IMR-90 (cell line): ENCODE measurements at regions not wholly inside any gene's neighbourhood (a gene's known extent, or its start where the extent isn't known, plus 50 kb on each side); places are given as distances from the start of the nearest gene placed in this dataset.

ENCODE experiments used
- ATAC-seq: fragments of 200-7000 bp; cut with Tn5 transposase; 2 replicates; pipeline ENCODE4 v1.9.1; 2020; ENCODE audit warnings: low read depth, mild to moderate bottlenecking, moderate library complexity
- BruUV-seq: library from RNA; stranded (reverse); fragments of 400-500 nt; replicated peaks from 2 replicates; lab custom pipeline; 2021; lab: Mats Ljungman, UMichigan
- CTCF ChIA-PET: fragments of 300-600 bp; formaldehyde crosslinking; extraction: SDS; loops from one replicate; lab custom pipeline; 2021; ENCODE audit warnings: antibody characterized with exemption; lab: Yijun Ruan, JAX
- POLR2A ChIA-PET: fragments of 300-600 bp; sonication (Branson Sonifier 250); formaldehyde crosslinking; loops from one replicate; lab custom pipeline; 2022; ENCODE audit warnings: antibody characterized with exemption; ENCODE audit not compliant: unreplicated experiment; lab: Charles Lee
- DNase-seq: peaks from one replicate; pipeline ENCODE4 v3.0.0; 2013
- H2AFZ ChIP-seq: replicated peaks from 2 replicates; pipeline ENCODE3; 2013; ENCODE audit warnings: low read length, mild to moderate bottlenecking; ENCODE audit not compliant: poor library complexity
- H2AK5ac ChIP-seq: 2 replicates; pipeline ENCODE4 v1.6.1; 2013; ENCODE audit warnings: low read depth, low read length, inconsistent platforms
- H2AK9ac ChIP-seq: replicated peaks from 2 replicates; pipeline ENCODE3; 2013; ENCODE audit warnings: mild to moderate bottlenecking, low read depth, low read length, moderate library complexity; ENCODE audit not compliant: poor library complexity
- H2BK120ac ChIP-seq: 2 replicates; pipeline ENCODE4 v1.6.1; 2013; ENCODE audit warnings: low read depth, low read length, inconsistent platforms
- H2BK15ac ChIP-seq: 3 replicates; pipeline ENCODE4 v1.6.1; 2013; ENCODE audit warnings: low read depth, low read length, inconsistent platforms
- H2BK20ac ChIP-seq: 2 replicates; pipeline ENCODE4 v1.6.1; 2013; ENCODE audit warnings: low read depth, mild to moderate bottlenecking, inconsistent platforms, low read length, moderate library complexity
- H2BK5ac ChIP-seq: 2 replicates; pipeline ENCODE4 v1.6.1; 2013; ENCODE audit warnings: mild to moderate bottlenecking, low read depth, low read length, inconsistent platforms; ENCODE audit not compliant: poor library complexity, severe bottlenecking
- H3K14ac ChIP-seq: replicated peaks from 2 replicates; pipeline ENCODE4 v1.6.1; 2013; ENCODE audit warnings: low read depth, low read length, inconsistent platforms
- H3K18ac ChIP-seq: 2 replicates; pipeline ENCODE4 v1.6.1; 2013; ENCODE audit warnings: low read depth, low read length, control low read depth
- H3K23ac ChIP-seq: 2 replicates; pipeline ENCODE4 v1.6.1; 2013; ENCODE audit warnings: low read depth, low read length, inconsistent platforms
- H3K27ac ChIP-seq: 2 replicates; pipeline ENCODE4 v1.5.1; 2013; ENCODE audit warnings: mild to moderate bottlenecking, control low read depth, low read length; ENCODE audit not compliant: insufficient read depth
- H3K27me3 ChIP-seq: 2 replicates; pipeline ENCODE4 v1.6.1; 2013; ENCODE audit warnings: low read length; ENCODE audit not compliant: control insufficient read depth, insufficient read depth
- H3K36me3 ChIP-seq: 2 replicates; pipeline ENCODE4 v1.6.1; 2013; ENCODE audit warnings: low read length, mixed read lengths; ENCODE audit not compliant: control insufficient read depth, insufficient read depth
- H3K4ac ChIP-seq: 2 replicates; pipeline ENCODE4 v1.6.1; 2013; ENCODE audit warnings: low read depth, low read length, inconsistent platforms
- H3K4me1 ChIP-seq: 2 replicates; pipeline ENCODE4 v1.6.1; 2013; ENCODE audit warnings: low read length, mixed read lengths; ENCODE audit not compliant: control insufficient read depth, insufficient read depth
- H3K4me2 ChIP-seq: 2 replicates; pipeline ENCODE4 v1.6.1; 2013; ENCODE audit warnings: low read depth, mild to moderate bottlenecking, control low read depth, low read length, moderate library complexity
- H3K4me3 ChIP-seq: 2 replicates; pipeline ENCODE4 v1.5.1; 2013; ENCODE audit warnings: low read depth, mild to moderate bottlenecking, control low read depth, low read length, moderate library complexity; ENCODE audit not compliant: insufficient read depth
- H3K56ac ChIP-seq: 2 replicates; pipeline ENCODE4 v1.6.1; 2013; ENCODE audit warnings: low read length, inconsistent platforms; ENCODE audit not compliant: insufficient read depth; ENCODE audit errors: extremely low read depth
- H3K79me1 ChIP-seq, 2 experiments: 2 replicates each; pipeline ENCODE4 v1.6.1; 2013; ENCODE audit warnings: low read length in 2 of 2, inconsistent platforms in 1 of 2, low read depth in 1 of 2
- H3K9ac ChIP-seq: 2 replicates; pipeline ENCODE4 v1.6.1; 2013; ENCODE audit warnings: low read depth, low read length, control low read depth
- H3K9me1 ChIP-seq: 2 replicates; pipeline ENCODE4 v1.6.1; 2013; ENCODE audit warnings: low read length, inconsistent platforms; ENCODE audit not compliant: insufficient read depth
- H3K9me3 ChIP-seq: 2 replicates; pipeline ENCODE4 v1.6.1; 2013; ENCODE audit warnings: low read length; ENCODE audit not compliant: control insufficient read depth, insufficient read depth
- H4K20me1 ChIP-seq: 2 replicates; pipeline ENCODE4 v1.6.1; 2013; ENCODE audit warnings: low read length, inconsistent platforms; ENCODE audit not compliant: insufficient read depth
- H4K5ac ChIP-seq: 2 replicates; pipeline ENCODE4 v1.6.1; 2013; ENCODE audit warnings: mild to moderate bottlenecking, low read depth, low read length, control low read depth
- H4K8ac ChIP-seq, 2 experiments: 2 replicates each; pipeline ENCODE4 v1.6.1; 2013; ENCODE audit warnings: low read depth in 2 of 2, low read length in 2 of 2, control low read depth in 1 of 2, inconsistent platforms in 1 of 2
- H4K91ac ChIP-seq: 2 replicates; pipeline ENCODE4 v1.6.1; 2013; ENCODE audit warnings: low read depth, low read length, inconsistent platforms; ENCODE audit not compliant: insufficient read depth
- NFE2L2 ChIP-seq: fragments of 150-350 bp; IDR thresholded peaks from 2 replicates; pipeline ENCODE4 v1.6.1; 2016; ENCODE audit warnings: low read depth, mild to moderate bottlenecking, low read length
- RFX5 ChIP-seq: IDR thresholded peaks from 2 replicates; pipeline ENCODE4 v1.8.0; 2012; ENCODE audit warnings: low read depth, mild to moderate bottlenecking, low read length, moderate library complexity
- SMC3 ChIP-seq: fragments of 150-350 bp; IDR thresholded peaks from 2 replicates; pipeline ENCODE4 v1.6.1; 2016; ENCODE audit warnings: low read depth, mild to moderate bottlenecking, antibody characterized with exemption, low read length, moderate library complexity
- WGBS, 2 experiments: methylation state at CpG; one replicate each; pipeline versions ENCODE4 v1.1.5 to v1.1.7; 2013; ENCODE audit warnings: missing lambda C conversion rate in 2 of 2; ENCODE audit not compliant: insufficient read length in 1 of 2; ENCODE audit errors: extremely low coverage in 2 of 2; 5-methylcytosine and 5-hydroxymethylcytosine counted together
- dilution Hi-C: fragments of 300-500 bp; cut with HindIII; formaldehyde crosslinking; loops from one replicate; pipeline ENCODE4 v1.14.3; 2018; ENCODE audit warnings: low sequenced_read_pairs; ENCODE audit not compliant: unreplicated experiment
- in situ Hi-C: fragments of 300-500 bp; cut with MboI; formaldehyde crosslinking; loops from 3 replicates; pipeline ENCODE4 v1.14.3; 2019; ENCODE audit warnings: low sequenced_read_pairs, inconsistent platforms, mixed read lengths
- intact Hi-C: fragments of 100-400 bp; cut with micrococcal nuclease; formaldehyde crosslinking; loops from 2 replicates; pipeline ENCODE4 v1.10.0; 2022

DNA sequence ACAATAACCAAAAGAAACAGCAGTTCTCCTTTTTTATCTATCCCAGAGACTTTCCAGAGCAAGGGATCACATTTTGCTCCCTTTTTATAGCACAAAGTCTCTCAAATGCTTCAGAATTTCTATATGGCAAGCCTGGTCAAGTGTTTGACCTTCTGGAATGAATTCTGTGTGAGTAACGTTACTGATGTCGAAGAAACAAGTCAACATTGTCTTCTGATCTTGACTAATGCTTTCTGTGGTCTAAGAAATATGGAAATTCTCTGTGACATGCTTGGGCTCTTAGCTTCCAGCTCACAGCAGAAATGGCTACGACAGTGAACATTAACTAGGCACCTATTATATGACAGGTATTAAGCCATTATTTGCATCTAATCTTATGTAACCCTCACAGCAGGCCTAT, 411.7 kb downstream of the CADM1 start:
- no peak for ATAC-seq
- H3K4me2 ChIP-seq: no peak overlapping the region
- no peaks in the 10 kb centered on the region for H3K27me3 ChIP-seq
- no peaks in the 10 kb centered on the region for H3K9me3 ChIP-seq
- dilution Hi-C loops (no loop called here), in situ Hi-C loops (no loop called here), intact Hi-C loops (no loop called here)
- no peak overlapping the region for H2BK15ac ChIP-seq
- H3K9me1 ChIP-seq: no peaks in the 10 kb centered on the region
- no peak overlapping the region for H3K56ac ChIP-seq
- no peak overlapping the region for H4K5ac ChIP-seq
- no peak overlapping the region for H2AK9ac ChIP-seq
- no peak overlapping the region for H2BK120ac ChIP-seq
- H3K79me1 ChIP-seq: no peaks in the 10 kb centered on the region
- no peak for DNase-seq
- no peaks in the 10 kb centered on the region for H4K20me1 ChIP-seq
- H3K4ac ChIP-seq: no peak overlapping the region
- no peak overlapping the region for H2BK5ac ChIP-seq
- no peak overlapping the region for H3K23ac ChIP-seq
- CTCF ChIA-PET: no interaction called here
- no peak overlapping the region for H3K14ac ChIP-seq
- no peak overlapping the region for H3K27ac ChIP-seq
- H3K36me3 ChIP-seq: no peaks in the 10 kb centered on the region
- no peak overlapping the region for H4K91ac ChIP-seq
- H2BK20ac ChIP-seq: no peak overlapping the region
- no peak overlapping the region for H3K9ac ChIP-seq
- no peak overlapping the region for H3K18ac ChIP-seq
- no peak for TF ChIP-seq SMC3
- TF ChIP-seq RFX5: no peak
- TF ChIP-seq NFE2L2: no peak
- H2AFZ ChIP-seq: no peak overlapping the region
- BruUV-seq: no TSS peak
- no peaks in the 10 kb centered on the region for H3K4me1 ChIP-seq
- no peak overlapping the region for H2AK5ac ChIP-seq
- POLR2A ChIA-PET: no interaction called here
- no peak overlapping the region for H3K4me3 ChIP-seq
- no CpG with 5 or more reads among the region's 3 CpGs for WGBS, 2 experiments
- no peak overlapping the region for H4K8ac ChIP-seq
